Esophagus muscularis mucosa (tissue), 3 donors: ENCODE measurements at regions not wholly inside any gene's neighbourhood (a gene's known extent, or its start where the extent isn't known, plus 50 kb on each side); places are given as distances from the start of the nearest gene placed in this dataset.

ENCODE experiments used
- POLR2A ChIP-seq: fragments of 450-650 bp; IDR thresholded peaks from one replicate; pipeline ENCODE4 v1.6.1; 2017; ENCODE audit warnings: antibody characterized with exemption, moderate library complexity, mild to moderate bottlenecking, low read depth
- POLR2AphosphoS5 ChIP-seq, 2 donors: sonication (generic); formaldehyde crosslinking; IDR thresholded peaks; one replicate each; pipeline ENCODE4 v1.6.1; 2017; ENCODE audit warnings: antibody characterized with exemption in 2 of 2
- TF ChIP-seq, protein P1 (sequence below), 3 experiments: fragments of 200-600 bp in 2 of 3; fragments of 450-650 bp in 1 of 3; sonication (generic) in 2 of 3; IDR thresholded peaks; one replicate each; pipeline ENCODE4 v1.5.1; 2017 to 2019; ENCODE audit warnings: antibody characterized with exemption in 3 of 3, mild to moderate bottlenecking in 2 of 3, moderate library complexity in 1 of 3

DNA sequence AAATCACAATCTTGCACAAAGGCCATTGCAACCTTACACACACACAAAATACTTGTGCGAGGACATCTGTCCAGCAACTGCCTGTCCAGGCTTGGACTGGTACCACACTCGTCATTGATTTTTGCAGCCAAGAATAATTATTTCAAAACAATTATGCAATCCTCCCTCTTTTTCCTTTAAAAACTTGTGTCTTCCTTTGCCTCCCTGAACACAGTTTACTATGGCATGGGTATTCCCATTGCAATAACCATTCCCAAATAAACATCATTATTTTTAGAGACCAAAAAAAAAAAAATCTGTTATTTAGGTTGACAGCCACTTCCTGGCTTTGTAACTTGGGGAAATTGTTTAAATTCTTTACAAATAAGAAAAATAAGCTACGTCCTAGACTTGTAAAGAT lies 54.0 kb downstream of the C11orf91 start:
- TF ChIP-seq, protein P1, sequence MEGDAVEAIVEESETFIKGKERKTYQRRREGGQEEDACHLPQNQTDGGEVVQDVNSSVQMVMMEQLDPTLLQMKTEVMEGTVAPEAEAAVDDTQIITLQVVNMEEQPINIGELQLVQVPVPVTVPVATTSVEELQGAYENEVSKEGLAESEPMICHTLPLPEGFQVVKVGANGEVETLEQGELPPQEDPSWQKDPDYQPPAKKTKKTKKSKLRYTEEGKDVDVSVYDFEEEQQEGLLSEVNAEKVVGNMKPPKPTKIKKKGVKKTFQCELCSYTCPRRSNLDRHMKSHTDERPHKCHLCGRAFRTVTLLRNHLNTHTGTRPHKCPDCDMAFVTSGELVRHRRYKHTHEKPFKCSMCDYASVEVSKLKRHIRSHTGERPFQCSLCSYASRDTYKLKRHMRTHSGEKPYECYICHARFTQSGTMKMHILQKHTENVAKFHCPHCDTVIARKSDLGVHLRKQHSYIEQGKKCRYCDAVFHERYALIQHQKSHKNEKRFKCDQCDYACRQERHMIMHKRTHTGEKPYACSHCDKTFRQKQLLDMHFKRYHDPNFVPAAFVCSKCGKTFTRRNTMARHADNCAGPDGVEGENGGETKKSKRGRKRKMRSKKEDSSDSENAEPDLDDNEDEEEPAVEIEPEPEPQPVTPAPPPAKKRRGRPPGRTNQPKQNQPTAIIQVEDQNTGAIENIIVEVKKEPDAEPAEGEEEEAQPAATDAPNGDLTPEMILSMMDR (IDR thresholded peaks at IDR 0.05): no peak
- TF ChIP-seq POLR2AphosphoS5 (IDR thresholded peaks at IDR 0.05) (no peak), POLR2A (no peak)
